ENCODE measurements at regions not wholly inside any gene's neighbourhood (a gene's known extent, or its start where the extent isn't known, plus 50 kb on each side); places are given as distances from the start of the nearest gene placed in this dataset.

DNA sequence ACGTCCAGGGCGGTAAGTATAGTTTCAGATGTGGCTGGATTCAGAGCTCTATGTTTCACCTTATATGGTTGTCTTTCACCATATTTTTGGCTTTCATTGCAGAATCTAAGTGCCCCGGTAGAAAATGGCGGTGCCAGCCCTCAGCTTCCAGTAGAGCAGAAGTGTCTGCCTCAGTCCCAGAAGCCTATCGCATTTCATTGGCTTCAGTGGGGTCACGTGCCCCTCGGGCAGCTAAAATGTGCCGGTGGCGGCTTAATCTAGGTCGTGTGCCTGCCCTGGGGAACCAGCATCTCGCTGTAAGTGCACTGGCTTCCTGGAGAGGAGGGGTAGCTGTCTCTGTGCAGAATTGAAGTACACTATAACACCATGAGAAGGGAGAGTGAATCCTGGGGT, 107.4 kb upstream of the MAGI3 start:
- Histone ChIP-seq H3K36me3 (ENCODE audit: control insufficient read depth, insufficient read depth, low read length) (no peaks in the 10 kb centered on the region), H3K4me3 (ENCODE audit: low read depth, low read length) (no peak overlapping the region), H3K27me3 (ENCODE audit: control insufficient read depth, insufficient read depth, low read length) (peaks cover 3% of the 10 kb centered on the region)
- no peak for DNase-seq (ENCODE audit: low read depth)
- TF ChIP-seq CTCF (IDR thresholded peaks at IDR 0.05; ENCODE audit: insufficient read depth, low read length, poor library complexity, severe bottlenecking): no peak

DNA sequence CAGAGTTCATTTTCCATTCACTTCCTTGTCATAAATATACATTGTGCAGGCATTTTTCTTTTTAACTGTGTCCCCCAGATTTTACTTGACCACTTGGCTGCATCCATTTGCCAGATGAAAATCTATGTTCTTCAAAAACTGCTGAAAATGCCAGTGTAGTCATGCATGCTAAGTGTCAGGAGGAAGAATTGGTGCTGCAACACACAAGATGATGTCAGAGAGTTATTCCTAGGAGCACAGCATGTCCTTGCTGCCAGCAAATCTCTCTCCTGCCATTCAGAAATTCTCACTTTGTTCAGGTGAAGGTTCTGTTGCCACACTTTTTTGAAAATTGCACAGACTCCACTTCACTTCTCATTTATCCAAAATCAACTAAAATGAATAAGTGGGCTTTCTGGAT, 106.4 kb upstream of the MAGI3 start:
- H3K4me3 ChIP-seq (ENCODE audit: low read depth, low read length): no peak overlapping the region
- peak; percentile 32 for DNase-seq (ENCODE audit: low read depth)
- H3K36me3 ChIP-seq (ENCODE audit: control insufficient read depth, insufficient read depth, low read length): no peaks in the 10 kb centered on the region
- no peak for TF ChIP-seq CTCF (IDR thresholded peaks at IDR 0.05; ENCODE audit: insufficient read depth, low read length, poor library complexity, severe bottlenecking)
- H3K27me3 ChIP-seq (ENCODE audit: control insufficient read depth, insufficient read depth, low read length): no peaks in the 10 kb centered on the region

DNA sequence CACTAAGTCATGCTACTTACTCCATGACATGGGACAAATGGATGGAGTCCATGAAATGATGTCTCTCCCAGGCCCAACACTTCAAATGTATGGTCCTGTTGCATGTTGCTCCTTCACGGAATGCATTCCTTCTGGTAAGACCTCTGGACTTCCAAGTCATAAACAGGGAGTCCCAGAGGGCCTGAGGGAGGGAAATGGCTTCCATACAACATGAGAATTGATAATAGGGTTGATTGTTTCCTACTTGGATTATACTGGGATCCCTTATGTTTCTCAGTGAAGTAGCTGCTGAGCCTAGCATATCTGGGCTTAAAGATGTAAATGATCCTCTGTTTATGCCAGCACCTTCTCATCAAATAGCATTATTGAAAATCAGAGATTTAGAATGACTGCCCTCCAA, 104.2 kb upstream of the MAGI3 start:
- H3K4me3 ChIP-seq (ENCODE audit: low read depth, low read length): no peak overlapping the region
- peaks cover 2% of the 10 kb centered on the region for H3K27me3 ChIP-seq (ENCODE audit: control insufficient read depth, insufficient read depth, low read length)
- no peaks in the 10 kb centered on the region for H3K36me3 ChIP-seq (ENCODE audit: control insufficient read depth, insufficient read depth, low read length)
- no peak for TF ChIP-seq CTCF (IDR thresholded peaks at IDR 0.05; ENCODE audit: insufficient read depth, low read length, poor library complexity, severe bottlenecking)
- DNase-seq (ENCODE audit: low read depth): no peak

- no peak for TF ChIP-seq CTCF (IDR thresholded peaks at IDR 0.05; ENCODE audit: insufficient read depth, low read length, poor library complexity, severe bottlenecking)
- H3K4me3 ChIP-seq (ENCODE audit: low read depth, low read length): no peak overlapping the region
- no peak for DNase-seq (ENCODE audit: low read depth)
- peaks cover 2% of the 10 kb centered on the region for H3K27me3 ChIP-seq (ENCODE audit: control insufficient read depth, insufficient read depth, low read length)
- no peaks in the 10 kb centered on the region for H3K36me3 ChIP-seq (ENCODE audit: control insufficient read depth, insufficient read depth, low read length)
Observed at GRCh38 chr1:113291777-113292602, 98.3 kb upstream of the MAGI3 start.

DNA sequence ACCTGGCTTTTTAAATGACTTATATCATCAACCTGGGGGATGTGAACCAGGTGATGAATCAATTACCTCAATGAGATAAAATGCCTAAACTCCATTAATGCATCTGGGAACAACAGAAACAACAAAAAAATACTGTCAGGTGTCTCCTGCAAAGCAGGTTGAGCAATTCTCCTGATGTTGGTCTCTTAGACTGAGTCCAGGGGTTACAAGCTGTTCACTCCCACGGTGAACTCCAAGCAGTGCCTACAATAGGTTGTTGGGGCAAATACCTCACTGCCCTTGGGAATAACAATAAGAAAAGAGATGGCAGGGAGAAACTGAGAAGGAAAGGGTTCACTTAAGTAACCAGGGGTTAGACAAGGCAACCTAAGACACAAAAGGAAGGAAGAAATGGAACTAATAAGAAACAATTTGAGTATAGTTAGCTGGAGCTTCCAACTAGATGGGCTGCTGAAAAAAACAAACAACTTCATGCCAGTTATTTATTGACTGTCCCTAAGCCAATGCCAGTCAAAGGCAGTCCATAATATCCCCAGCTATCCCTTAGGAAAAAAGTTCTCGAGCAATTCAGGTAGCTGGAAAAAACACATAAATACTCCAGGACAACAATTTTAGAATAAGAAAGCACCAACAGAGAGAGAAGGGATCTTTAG, 97.6 kb upstream of the MAGI3 start:
- Histone ChIP-seq H3K4me3 (ENCODE audit: low read depth, low read length) (no peak overlapping the region), H3K36me3 (ENCODE audit: control insufficient read depth, insufficient read depth, low read length) (no peaks in the 10 kb centered on the region), H3K27me3 (ENCODE audit: control insufficient read depth, insufficient read depth, low read length) (peaks cover 2% of the 10 kb centered on the region)
- DNase-seq (ENCODE audit: low read depth): no peak
- no peak for TF ChIP-seq CTCF (IDR thresholded peaks at IDR 0.05; ENCODE audit: insufficient read depth, low read length, poor library complexity, severe bottlenecking)
